NCI-H446 treated with DMSO at 0.1 percent for 48 hours (cell line): ENCODE measurements at regions not wholly inside any gene's neighbourhood (a gene's known extent, or its start where the extent isn't known, plus 50 kb on each side); places are given as distances from the start of the nearest gene placed in this dataset.

Experiments used
- DNase-seq: peaks from one replicate; lab custom pipeline; 2025; lab: John Stamatoyannopoulos, UW

GRCh38 chr6:105578179-105578707 is 175.4 kb upstream of the PREP start:
- no peak for DNase-seq

DNA sequence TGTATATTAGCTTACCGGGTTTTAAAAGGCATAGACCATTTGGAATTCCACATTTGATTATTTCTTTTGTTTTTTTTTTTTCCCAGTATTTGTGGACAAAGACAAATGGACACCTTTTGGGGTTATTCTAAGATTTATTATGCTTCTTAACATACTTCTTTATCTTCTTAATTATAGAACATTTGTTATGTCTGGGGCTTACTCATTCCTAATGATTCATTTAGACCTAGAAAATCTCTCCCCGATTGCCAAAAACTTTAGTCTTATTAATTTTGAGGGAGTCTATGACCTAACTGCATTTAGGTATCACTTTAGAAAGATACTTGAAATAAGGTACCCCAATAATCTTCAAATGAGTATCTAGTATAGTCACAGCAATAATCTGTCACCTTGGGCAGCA is 170.7 kb upstream of the PREP start:
- DNase-seq, result no peak

- no peak for DNase-seq
Measured at GRCh38 chr6:105573138-105573537, 170.3 kb upstream of the PREP start.

DNA sequence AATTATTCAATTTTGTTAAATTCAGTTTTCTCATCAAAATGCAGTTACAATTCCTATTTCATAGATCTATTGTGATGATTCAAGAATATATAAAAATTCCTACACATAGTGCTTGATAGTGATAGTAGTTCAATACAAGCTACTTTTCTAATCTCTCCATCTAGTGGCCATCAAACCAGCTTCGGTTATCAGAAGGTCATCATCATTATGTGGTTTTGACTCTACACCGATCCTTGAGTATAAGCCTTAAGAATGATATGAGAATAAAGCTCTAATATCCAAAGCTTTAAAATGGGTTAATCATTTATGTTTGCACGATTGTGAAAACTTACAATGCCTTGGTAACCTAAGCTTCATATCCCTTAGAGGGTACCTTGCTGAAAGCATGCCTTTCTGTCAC is 167.5 kb upstream of the PREP start:
- no peak for DNase-seq

DNA sequence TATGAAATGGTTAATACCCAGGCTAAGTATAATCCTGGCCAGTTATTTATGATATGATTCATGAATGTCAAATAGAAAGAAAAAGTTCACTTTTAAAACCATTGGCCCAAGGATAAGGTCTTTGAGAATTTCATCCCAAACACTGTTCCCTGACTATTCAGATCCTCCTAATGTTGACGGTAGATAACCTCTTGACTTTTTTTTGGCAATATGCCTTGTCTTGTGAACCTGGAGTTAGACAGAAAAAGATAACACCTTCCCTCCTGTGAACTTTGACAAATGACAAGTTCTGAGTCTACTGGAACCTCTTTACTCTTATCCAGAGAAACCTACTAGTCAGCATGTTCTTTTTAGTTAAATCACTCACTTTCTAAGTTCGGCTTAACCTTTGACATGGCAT is 166.8 kb upstream of the PREP start:
- no peak for DNase-seq

DNA sequence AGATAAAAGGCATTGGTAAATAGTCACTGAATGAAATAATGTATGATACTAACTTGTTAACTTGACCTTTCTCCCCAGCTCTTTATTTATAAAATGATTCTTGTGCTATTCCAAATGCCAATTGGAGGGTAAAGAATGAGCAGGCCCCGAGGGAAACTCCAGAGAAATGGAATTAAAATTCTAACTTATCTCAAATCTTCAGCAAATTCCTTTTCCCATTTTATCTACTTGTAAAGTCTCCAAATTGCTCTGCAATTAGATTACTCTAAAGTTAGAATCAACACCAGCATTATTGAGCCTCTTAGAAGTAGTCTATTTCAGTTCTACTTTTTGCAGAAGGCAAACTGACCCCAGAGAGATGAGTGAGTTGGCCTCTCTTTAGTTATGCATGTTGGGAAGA is 165.9 kb upstream of the PREP start:
- DNase-seq, result no peak

DNA sequence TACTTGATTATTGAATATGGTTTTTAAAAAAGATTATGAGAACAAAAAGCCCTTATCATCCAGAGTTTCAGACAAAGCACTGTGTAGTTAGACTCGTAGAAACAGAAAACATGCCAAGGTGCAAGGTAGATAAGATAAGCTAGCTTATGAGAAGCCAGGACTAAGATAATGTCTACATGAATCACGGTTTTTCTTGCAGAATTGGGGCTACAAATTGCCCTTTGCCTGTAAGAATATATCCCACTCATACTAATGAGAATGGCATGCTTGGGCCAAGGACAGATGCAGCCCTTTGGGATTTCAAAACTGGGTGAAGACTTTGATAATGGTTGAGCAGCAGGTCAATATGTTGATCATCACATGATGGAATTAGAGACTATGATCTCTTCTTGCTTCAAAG is 165.3 kb upstream of the PREP start:
- no peak for DNase-seq

DNA sequence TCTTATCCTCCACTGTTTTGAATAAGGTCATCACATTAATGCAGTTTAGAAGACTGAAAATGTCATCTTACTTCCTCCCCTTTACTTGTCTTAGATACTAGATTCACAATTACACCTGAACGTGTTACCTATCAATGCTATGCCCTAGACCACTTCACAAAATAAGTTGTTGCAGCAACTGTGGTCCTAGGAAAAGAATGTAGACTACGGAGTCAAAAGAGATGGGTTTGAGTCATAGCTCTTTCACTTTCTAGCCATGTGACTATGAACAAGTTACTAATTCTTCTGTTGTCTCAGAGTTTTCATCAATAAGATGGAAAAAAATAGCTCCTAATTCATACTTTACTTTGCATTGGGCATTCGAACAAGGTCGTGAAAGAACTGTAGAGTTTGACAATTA is 164.3 kb upstream of the PREP start:
- DNase-seq, result no peak

DNA sequence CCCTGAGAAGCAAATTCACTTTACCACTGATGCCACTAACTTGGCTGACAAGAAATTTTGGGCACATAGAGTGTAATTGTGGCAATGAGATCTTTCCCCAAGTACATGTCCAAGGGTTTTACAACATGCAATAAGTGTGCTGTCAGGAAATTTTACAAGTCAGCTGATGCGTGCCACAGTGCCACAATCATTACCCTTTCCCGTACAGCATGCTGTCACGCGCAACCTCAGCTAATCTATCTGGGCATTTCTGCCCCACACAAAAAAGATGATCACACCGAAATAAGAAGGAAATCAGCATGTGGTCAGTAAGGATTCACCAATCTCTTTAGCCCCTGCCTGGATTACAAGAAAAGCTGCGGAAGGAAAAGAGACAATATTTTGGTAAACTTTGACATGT is 163.6 kb upstream of the PREP start:
- DNase-seq, result no peak

- DNase-seq, result no peak
Measured at GRCh38 chr6:105564121-105564902, 161.4 kb upstream of the PREP start.

- no peak for DNase-seq
Measured at GRCh38 chr6:105562027-105562426, 159.1 kb upstream of the PREP start.

- no peak for DNase-seq
Measured at GRCh38 chr6:105561486-105561885, 158.6 kb upstream of the PREP start.

- no peak for DNase-seq
Measured at GRCh38 chr6:105560611-105561066, 157.8 kb upstream of the PREP start.

- DNase-seq, result no peak
Measured at GRCh38 chr6:105557291-105557690, 154.4 kb upstream of the PREP start.

- DNase-seq, result no peak
Measured at GRCh38 chr6:105553171-105553570, 150.3 kb upstream of the PREP start.

DNA sequence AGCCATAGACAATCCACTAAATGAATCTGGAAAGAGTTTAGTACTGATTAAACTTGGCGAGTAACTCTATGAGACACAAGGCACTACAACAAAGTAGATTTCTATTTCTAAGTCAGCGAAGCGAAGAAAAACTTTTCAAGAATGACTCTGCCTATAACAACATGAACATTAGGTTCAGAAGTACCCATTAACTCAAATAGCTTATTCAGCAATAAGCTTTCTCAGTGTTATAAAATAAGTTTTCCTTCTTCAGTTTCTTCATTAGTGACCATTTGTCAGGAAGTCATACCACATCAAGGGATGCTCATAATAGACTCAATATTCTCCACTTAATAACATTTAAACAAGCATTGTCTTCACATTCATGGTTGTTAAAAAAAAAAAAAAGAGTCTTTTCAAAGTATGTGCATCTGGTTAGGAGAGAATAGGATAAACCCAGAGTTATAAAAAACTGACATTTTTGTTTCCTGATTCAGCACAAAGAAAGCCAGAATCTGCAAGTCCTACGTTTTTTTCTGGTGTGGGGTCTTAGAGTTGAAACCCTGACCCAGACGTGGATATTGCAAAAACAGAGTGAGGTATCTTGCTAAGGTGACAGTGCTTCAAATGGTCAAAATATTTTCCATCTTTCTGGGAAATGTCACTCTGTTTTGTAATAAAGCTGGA is 148.2 kb upstream of the PREP start:
- DNase-seq, result no peak

DNA sequence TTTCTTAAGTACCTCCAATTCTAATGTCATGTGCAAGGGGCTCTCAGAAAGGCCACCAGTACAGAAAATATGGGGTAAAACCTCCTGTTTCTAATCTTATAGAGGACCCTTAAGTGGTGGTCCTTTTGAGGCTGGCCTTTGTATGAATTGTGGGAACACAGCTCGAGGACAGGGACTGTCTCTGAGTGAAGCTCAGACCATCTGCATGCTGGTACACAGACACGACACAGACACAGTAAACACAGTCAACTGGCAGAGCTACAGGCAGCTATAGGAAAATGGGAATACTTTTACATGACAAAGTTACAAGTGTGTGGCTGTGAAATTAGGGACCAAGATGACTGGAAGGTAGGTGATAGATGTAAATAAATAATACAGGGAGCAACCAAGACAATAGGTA is 143.9 kb upstream of the PREP start:
- DNase-seq, result no peak

DNA sequence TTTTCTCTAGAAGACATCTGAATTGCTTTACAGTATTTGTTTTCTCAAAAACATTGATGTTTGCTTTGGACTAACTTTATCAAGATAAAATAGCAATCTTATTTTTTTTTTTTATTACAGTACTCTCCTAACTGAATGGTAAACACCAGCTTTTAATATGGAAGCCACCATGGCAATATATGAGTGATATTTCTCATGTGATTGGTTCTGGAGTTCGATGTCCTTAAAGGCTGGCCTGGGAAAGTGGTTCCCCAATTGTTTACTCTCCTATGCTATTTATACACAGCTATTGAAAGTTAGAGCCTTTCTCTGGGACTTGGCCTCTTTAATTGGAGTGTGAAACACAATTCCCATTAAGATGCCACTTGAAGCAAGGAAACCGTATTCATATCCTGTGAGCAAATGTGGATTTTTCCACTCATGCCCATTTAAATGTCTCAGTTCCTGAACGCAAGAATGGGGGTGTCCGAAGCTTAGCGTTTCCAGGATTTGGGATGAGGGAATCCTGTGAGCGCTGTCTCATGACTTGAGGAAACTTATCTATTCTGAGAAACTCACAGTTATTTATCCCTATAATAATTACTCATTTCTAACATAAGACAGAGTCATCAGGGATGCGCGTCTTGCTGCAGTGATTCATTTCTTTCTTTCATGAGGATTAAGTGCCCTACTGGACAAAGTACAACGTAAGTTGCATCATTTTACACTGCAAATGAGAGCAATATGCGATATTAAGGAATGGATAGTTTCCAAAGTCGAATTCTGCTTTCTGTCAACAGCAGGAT is 143.3 kb upstream of the PREP start:
- DNase-seq, result no peak

DNA sequence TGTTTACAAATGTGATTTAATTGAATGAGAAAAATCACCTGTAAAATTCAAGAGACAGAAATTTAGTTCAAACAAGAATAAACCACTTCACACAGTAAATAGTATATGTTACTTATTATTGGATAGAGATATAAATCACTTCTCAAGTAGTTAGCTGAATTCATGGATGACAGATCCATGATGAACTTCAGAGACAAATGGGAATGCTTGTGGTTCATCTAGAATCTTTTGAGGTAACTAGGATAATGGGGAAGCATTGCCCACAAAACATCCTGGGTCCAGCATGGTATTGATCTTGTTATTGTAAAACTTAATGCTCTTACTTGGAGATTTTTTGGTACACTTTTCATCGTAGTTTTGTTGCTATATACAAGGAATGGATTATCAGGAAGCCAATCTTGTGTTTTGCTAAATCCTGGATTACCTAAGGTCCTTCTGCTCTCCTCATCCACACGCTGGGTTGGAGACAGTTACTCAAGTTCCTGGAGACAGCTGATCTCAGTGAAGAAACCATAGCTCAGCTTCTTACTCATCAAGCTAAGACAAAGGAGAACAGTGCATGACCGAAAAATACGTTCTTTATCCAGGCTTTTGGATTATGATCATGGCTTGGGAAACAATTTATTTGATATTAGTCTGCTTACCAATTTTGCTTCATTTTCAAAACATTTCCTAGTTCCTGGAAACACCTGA is 142.5 kb upstream of the PREP start:
- DNase-seq, result no peak

DNA sequence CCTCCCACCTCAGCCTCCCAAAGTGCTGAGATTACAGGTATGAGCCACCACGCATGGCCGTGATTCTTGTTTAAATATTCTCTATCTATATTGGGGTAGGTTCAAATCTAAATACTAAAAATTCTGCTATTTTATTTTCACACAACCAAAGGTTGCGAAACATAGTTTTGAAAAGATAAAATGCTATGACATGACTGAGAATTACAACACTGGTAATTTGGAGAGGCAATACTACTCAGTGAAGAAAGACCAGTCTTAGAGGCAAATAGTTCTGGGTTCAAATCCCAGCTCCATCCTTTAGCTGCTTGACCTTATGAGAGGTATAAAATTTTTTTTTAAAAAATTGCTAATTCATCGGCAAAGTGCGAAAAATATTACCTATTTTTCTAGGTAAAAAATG is 137.0 kb upstream of the PREP start:
- DNase-seq, result no peak

DNA sequence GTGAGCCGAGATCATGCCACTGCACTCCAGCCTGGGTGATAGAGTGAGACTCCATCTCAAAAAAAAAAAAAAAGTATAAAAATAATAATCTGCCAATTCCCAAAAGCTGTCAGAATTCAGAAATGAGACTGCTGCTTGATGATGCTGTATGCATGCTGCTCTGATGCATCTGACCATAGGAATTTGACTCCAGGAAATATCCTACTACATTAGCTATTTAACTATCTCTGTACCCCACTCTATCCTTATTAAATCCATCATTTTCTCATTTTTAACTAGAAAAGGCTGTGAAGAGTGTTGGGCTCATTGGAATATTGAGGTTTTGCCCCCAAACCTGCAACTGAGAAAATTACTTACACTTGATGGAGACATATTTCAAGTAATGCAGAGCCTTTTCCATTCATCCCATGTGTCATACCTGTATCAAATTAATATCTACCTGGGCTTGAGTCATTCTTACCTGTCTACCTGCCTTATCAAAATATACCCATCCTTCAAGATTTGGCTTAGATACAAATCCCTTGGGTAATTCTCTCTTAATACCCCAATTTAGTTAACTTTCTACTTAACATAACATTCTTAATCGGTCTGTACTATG is 135.2 kb upstream of the PREP start:
- no peak for DNase-seq

DNA sequence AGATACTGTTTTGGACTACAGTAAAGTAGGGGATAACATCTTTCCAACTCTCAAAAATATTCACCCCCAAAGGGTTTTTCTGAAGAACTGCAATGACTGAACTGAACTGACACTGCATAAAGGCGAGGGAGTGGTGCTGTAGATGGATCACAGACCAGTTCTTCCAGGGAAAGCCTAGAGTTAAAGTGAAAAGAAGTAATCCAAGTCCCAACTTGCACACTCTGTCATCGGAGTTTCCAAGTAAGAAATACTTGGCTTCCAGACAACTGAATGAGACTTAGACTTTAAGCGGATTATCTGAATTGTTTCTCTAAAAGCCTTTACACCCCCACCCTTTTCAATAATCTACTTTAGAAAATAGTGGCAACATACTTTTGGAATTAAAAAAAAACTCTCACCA is 134.1 kb upstream of the PREP start:
- DNase-seq, result no peak
